Psoas muscle (tissue), 7 donors: ENCODE measurements at regions not wholly inside any gene's neighbourhood (a gene's known extent, or its start where the extent isn't known, plus 50 kb on each side); places are given as distances from the start of the nearest gene placed in this dataset.

Source experiments
- ATAC-seq, 4 donors: fragments of 200-7000 bp; cut with Tn5 transposase; one replicate each; pipeline ENCODE4 v1.9.1; 2020; ENCODE audit warnings: moderate library complexity in 3 of 4, mild to moderate bottlenecking in 2 of 4
- DNase-seq, 2 donors: peaks; one replicate each; pipeline ENCODE4 v3.0.0-alpha.2; 2020
- H3K27ac ChIP-seq: fragments of 200-600 bp; one replicate; pipeline ENCODE4 v1.8.0; 2022
- H3K27me3 ChIP-seq, 3 donors: fragments of 200-600 bp in 1 of 3; one replicate each; pipeline versions ENCODE4 v1.6.1 to v1.8.0; 2013 to 2022; ENCODE audit warnings: low read length in 2 of 3, mild to moderate bottlenecking in 2 of 3, moderate library complexity in 1 of 3; ENCODE audit not compliant: insufficient read depth in 3 of 3
- H3K36me3 ChIP-seq, 2 donors: fragments of 200-600 bp in 1 of 2; one replicate each; pipeline versions ENCODE4 v1.6.1 to v1.8.0; 2013 to 2022; ENCODE audit warnings: low read depth in 1 of 2, mild to moderate bottlenecking in 1 of 2, moderate library complexity in 1 of 2; ENCODE audit not compliant: insufficient read depth in 1 of 2
- H3K4me1 ChIP-seq: fragments of 200-600 bp; one replicate; pipeline ENCODE4 v1.8.0; 2022
- H3K4me3 ChIP-seq: fragments of 200-600 bp; one replicate; pipeline ENCODE4 v1.8.0; 2022; ENCODE audit warnings: mild to moderate bottlenecking
- H3K9me3 ChIP-seq: fragments of 200-600 bp; one replicate; pipeline ENCODE4 v1.8.0; 2022
- WGBS, 3 donors: extraction: QIAGEN DNeasy Blood & Tissue Kit; methylation state at CpG; one replicate each; pipeline versions ENCODE4 v1.1.6 to v1.1.7; 2013; 5-methylcytosine and 5-hydroxymethylcytosine counted together
- intact Hi-C, 2 donors: fragments of 100-400 bp; cut with DNase I; formaldehyde crosslinking; loops; one replicate each; pipeline versions ENCODE4 v1.11.0 to v1.14.2; 2022
- TF ChIP-seq, protein P1 (sequence below): fragments of 200-600 bp; IDR thresholded peaks from one replicate; pipeline ENCODE4 v1.8.0; 2022; ENCODE audit warnings: antibody characterized with exemption
- donor health status: healthy with polysubstance abuse.
- donor health status: DM: no; HTN: no; CAD: no; lungs with moderate emphysema.
- donor health status: Bipolar disorder and iron deficiency.
- donor health status: healthy.
- donor health status: DM: yes; HTN: yes; CAD: no.
- donor health status: DM: no; HTN: no; CAD: no.
- donor health status: DM: yes; HTN: yes; CAD: no.

GRCh38 chr6:11434565-11435326, 102.8 kb upstream of the TMEM170B start:
- ATAC-seq, result peak in 3 of 4 donors; percentile 30 to 43 (median 41)
- intact Hi-C loops, result no loop called here

DNA sequence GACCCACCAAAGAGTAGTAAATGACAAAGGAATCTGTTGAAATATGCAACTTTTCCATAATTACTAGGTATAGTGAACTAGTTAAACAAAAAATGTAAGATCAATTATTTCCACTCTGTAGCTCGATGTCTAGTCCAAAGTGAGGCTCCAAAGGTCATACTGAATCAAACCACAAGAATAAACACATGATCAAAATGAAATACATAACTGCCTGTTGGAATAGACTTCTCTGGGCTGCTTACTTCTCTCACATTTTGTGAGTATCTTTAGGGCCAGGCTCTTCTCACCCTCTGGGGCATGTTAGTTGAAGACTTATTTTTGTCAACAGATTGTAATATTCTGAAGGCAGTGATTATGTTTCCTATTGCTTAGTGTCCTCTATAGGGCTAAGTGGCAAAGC, 103.7 kb upstream of the TMEM170B start:
- TF ChIP-seq, protein P1, sequence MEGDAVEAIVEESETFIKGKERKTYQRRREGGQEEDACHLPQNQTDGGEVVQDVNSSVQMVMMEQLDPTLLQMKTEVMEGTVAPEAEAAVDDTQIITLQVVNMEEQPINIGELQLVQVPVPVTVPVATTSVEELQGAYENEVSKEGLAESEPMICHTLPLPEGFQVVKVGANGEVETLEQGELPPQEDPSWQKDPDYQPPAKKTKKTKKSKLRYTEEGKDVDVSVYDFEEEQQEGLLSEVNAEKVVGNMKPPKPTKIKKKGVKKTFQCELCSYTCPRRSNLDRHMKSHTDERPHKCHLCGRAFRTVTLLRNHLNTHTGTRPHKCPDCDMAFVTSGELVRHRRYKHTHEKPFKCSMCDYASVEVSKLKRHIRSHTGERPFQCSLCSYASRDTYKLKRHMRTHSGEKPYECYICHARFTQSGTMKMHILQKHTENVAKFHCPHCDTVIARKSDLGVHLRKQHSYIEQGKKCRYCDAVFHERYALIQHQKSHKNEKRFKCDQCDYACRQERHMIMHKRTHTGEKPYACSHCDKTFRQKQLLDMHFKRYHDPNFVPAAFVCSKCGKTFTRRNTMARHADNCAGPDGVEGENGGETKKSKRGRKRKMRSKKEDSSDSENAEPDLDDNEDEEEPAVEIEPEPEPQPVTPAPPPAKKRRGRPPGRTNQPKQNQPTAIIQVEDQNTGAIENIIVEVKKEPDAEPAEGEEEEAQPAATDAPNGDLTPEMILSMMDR, result no peak
- no peak overlapping the region for H3K4me3 ChIP-seq
- peak overlapping the region; percentile 65 for H3K27ac ChIP-seq
- H3K4me1 ChIP-seq, result peaks cover 23% of the 10 kb centered on the region
- H3K27me3 ChIP-seq, result peaks cover 0 to 1% (median 0%) of the 10 kb centered on the region in 3 donors
- intact Hi-C loops, result no loop called here
- no peaks in the 10 kb centered on the region for H3K36me3 ChIP-seq
- WGBS, 3 donors, result 62 to 70% (median 64%) methylated on average over 1 of the region's 1 CpG
- ATAC-seq, result no peak
- H3K9me3 ChIP-seq, result no peaks in the 10 kb centered on the region
- DNase-seq, result no peak

More at GRCh38 chr6:11434565-11435326, 102.8 kb upstream of the TMEM170B start:
- Histone ChIP-seq H3K36me3 (no peaks in the 10 kb centered on the region), H3K4me3 (no peak overlapping the region), H3K9me3 (no peaks in the 10 kb centered on the region), H3K4me1 (peaks cover 23% of the 10 kb centered on the region), H3K27me3 (peaks cover 0 to 1% (median 0%) of the 10 kb centered on the region in 3 donors), H3K27ac (no peak overlapping the region)
- 63 to 67% (median 67%) methylated on average over 10 of the region's 10 CpGs for WGBS, 3 donors
- DNase-seq, result no peak
- TF ChIP-seq, protein P1, result no peak

DNA sequence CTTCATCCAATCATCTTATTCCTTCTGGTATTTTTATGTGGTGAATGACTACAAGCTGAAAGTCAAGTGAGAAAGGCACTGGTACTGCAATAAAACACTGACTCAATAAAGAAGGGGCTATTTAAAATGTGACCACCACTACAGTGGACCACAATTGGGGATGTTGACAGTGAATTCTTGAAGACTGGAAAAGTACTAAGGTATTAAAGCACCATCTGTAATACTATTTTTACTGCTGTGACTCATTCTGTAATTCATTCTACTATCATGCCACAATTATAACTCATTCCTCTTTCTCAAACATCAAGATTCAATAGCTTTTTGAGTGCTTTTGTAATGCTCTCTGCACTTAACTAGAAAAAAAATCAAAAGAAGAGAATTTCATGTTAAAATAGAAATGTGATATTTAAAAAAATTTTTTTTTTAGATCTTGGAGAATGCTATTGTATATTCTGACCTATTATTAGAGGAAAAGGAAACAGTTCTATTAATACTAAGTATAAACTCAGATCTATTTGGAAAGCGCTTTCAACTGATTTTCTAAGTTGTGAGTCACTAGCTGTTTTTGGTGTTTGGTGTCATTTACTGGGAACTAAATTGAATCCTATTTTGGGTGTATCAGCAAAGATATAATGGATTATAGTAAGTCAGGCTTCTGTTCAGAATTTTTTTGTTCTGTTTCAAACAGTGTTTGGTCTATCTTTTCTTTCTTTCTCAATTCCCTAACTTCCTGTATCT, 104.7 kb upstream of the TMEM170B start:
- H3K4me1 ChIP-seq, result peaks cover 23% of the 10 kb centered on the region
- H3K36me3 ChIP-seq, result no peaks in the 10 kb centered on the region
- TF ChIP-seq, protein P1, result no peak
- H3K9me3 ChIP-seq, result no peaks in the 10 kb centered on the region
- WGBS, 3 donors, result 33 to 53% (median 46%) methylated on average over 1 of the region's 1 CpG
- no peak overlapping the region for H3K4me3 ChIP-seq
- intact Hi-C loops, result no loop called here
- ATAC-seq, result peak; percentile 36 to 52 (median 49)
- no peak for DNase-seq
- H3K27ac ChIP-seq, result peak overlapping the region; percentile 65
- peaks cover 0 to 1% (median 0%) of the 10 kb centered on the region in 3 donors for H3K27me3 ChIP-seq

DNA sequence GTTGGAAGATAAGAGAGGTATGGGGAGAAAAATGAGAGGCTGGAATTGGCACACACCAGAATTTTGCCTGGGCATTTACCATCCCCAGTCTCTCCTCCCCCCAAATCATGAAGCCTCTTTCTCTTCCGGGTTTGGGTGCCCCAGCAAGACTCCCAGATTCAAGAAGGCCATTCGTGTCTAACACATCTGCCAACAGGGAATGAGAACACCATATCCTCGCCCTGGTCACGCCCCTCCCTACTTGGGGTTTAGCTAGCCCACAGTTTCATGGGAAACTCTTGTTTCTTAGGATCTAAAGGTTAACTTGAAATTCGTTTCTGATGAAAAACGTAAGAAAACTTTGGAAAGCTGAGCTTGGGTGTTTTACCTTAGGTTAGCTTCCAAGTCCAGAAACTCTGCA, 105.5 kb upstream of the TMEM170B start:
- H3K36me3 ChIP-seq, result no peaks in the 10 kb centered on the region
- TF ChIP-seq, protein P1, result no peak
- H3K4me1 ChIP-seq, result peaks cover 23% of the 10 kb centered on the region

More for the DNA sequence above, 105.5 kb upstream of the TMEM170B start:
- H3K27ac ChIP-seq, result peak overlapping the region; percentile 65
- H3K9me3 ChIP-seq, result no peaks in the 10 kb centered on the region
- WGBS, 3 donors, result 60 to 69% (median 69%) methylated on average over 6 of the region's 6 CpGs
- H3K27me3 ChIP-seq, result peaks cover 0 to 3% (median 1%) of the 10 kb centered on the region in 3 donors
- ATAC-seq, result no peak
- intact Hi-C loops, result no loop called here
- H3K4me3 ChIP-seq, result no peak overlapping the region
- DNase-seq, result no peak
